G401 (cell line): ENCODE measurements at regions not wholly inside any gene's neighbourhood (a gene's known extent, or its start where the extent isn't known, plus 50 kb on each side); places are given as distances from the start of the nearest gene placed in this dataset.
A peak's percentile ranks its signal among the peaks of the same experiment; 100 is the strongest.
"Not testable (repeated sequence)": the region's sequence is repeated elsewhere in the genome, so short reads cannot be mapped to it uniquely, and the experiment has no call there.

ENCODE experiments used
- DNase-seq: peaks from one replicate; pipeline ENCODE4 v3.0.0-alpha.2; 2015; ENCODE audit warnings: low spot score
- in situ Hi-C: cut with HindIII; loops from 2 replicates; pipeline ENCODE4 v1.10.0; 2016; ENCODE audit warnings: low sequenced_read_pairs, mixed read lengths

DNA sequence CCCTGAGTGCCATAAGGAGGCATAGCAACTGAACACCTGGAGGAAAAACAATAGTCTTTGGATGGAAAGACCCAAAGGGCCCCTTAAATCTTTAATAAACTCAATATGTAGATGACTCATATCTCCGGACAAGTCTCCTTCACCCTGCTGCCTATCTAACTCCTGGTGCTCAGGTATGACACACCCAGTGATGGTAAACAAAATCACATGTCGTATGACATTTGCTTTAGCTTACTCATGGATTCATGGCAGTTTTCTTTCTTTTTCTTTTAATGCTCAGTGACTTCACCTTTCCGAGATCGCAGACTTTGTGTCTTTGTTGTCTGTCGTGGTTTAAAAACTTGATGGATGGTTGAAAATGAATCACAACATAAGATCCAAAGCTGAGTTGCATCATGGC lies 208.5 kb upstream of the PROX1 start:
- in situ Hi-C loops = no loop called here
- no peak for DNase-seq

DNA sequence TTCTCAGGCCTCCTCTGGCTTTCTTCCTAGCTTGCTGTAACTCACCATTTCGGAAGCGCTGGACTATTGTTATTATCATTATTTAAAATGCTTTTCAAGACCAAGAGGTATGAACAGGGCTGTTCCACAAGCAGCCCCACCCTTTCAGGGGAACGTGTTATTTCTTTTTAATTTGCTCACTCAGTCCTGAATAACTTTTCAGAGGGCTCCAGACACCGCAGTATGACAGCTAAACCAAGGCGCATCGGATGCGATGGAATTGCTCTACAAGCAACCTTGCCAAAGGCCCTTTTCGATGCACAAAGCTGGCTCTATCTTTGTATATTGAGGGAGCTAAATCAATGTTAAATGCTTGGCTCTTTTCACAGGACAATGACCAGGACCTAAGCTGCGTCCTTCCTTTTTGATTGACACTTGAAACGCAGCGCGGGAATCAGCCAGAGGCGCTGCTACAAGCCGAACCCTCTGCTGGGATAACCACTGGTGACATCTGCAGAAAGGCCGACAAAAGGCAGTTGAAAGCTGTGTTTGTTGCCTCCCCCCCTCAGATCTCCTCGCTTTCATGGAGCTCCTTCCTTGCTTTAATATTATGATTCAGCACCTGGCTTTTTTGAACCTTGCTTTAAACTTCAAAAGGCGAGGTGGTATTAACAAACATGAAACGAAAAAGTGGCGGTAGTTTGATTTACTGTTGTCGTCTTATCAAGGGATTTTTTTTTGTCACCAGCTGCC lies 204.7 kb upstream of the PROX1 start:
- in situ Hi-C loops = no loop called here

DNA sequence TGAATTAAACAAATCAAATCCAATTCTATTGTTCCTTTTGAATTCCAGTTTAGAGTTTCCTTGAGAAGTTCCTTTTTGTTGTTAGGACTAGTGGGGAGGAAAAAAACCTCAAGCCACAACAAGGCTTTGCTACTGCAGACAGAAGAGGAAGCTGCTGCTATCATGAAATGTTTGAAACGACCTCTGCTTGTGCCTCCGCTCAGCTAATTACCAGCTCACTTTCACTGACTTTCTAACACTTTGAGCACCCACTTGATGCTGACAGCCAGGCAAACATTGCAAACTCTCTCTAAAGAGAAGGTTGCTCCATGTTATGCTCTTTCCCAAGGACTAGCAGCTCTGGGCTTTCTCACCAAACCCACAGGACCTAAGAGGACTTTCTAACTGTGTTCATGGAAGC lies 203.9 kb upstream of the PROX1 start:
- in situ Hi-C loops = no loop called here
- DNase-seq = no peak

More for the DNA sequence above, 204.7 kb upstream of the PROX1 start:
- DNase-seq = no peak

DNA sequence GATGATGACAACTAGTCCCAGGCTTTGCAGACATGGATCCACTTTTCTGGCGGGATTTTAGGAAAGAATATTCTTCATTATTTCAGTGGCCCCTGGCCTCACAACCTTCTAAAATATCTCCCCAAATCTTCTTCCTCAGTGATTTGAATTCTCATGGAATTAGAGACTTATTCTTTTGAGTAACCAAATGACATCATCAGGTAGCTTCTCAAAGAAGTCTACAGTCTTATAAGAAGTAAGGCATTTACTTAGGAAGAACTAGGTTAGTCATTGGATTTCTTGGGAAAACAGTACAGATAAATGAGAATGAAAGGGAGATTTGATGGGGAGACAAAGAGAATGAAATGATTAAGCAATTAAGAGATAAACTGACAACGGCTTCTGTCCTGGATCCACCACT lies 201.1 kb upstream of the PROX1 start:
- in situ Hi-C loops = no loop called here
- DNase-seq = no peak

DNA sequence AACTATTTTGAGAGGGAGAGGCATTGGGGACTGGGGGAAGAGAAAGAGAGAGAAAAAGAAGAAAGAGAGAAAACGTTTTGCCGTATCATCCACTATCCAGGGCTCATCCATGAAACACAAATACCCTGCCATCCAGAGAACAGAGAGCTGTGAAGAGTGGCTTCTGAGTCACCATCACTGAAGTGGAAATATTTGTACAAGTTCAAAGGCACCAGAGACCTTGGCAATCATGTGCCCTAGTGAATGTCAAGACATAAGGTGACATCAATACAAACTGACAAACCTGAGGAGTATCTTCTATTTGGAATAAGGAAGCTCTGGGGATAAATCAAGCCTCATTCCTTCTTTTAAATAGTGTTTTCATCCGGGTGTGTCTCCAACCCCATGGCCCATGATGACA lies 197.2 kb upstream of the PROX1 start:
- in situ Hi-C loops = no loop called here
- no peak for DNase-seq

DNA sequence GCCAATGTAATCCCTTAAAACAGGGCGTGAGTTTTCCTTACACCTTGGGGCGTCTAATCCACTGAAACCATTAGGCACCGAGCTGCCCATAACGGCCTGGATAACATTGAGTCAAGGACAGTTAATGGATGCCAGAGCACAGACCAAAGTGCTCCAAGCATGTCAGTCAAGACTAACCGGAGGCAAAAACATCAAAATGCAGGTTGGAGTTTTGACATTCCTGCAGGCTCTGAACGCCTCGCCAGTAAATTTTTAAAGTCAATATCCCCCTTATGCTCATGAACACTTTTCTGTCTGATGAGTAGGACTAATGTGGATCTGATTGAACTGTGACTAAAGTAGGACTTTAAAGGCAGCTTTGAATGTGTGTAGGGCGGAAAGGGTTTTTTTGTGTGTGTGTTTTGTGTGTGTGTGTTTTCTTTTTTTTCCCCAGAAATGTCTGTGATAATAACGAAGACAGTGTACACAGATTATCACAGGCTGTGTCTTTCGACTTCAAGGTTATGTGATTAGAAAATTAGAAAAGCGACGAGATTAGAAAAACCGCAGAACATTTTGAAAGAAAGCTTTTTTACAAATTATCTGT lies 194.2 kb upstream of the PROX1 start:
- in situ Hi-C loops = no loop called here
- no peak for DNase-seq

DNA sequence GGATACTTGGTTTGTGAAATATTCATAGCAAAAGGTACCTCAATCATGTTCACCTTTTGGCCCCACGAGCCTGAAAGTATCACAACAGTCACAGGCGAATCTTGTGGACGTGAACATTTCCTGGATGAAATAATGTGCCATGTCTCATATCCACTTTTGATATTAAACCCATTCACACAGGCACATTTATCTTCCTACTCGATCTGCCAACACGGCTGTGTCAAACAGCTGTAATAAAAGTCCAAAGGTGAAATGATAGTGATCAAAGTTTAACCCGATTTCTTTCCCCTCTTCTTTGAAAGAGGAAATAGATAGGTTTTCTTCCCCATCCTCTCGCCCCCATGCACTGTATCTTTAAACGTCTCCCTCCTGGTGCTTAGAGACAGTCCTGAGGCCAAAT lies 191.2 kb upstream of the PROX1 start:
- no peak for DNase-seq
- in situ Hi-C loops = no loop called here

DNA sequence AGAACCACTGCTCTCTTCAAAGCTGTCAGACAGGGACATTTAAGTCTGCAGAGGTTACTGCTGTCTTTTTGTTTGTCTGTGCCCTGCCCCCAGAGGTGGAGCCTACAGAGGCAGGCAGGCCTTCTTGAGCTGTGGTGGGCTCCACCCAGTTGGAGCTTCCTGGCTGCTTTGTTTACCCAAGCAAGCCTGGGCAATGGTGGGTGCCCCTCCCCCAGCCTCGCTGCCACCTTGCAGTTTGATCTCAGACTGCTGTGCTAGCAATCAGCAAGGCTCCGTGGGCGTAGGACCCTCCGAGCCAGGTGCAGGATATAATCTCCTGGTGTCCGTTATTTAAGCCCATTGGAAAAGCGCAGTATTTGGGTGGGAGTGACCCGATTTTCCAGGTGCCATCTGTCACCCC lies 179.5 kb upstream of the PROX1 start:
- in situ Hi-C loops, DNase-seq: not testable (repeated sequence)

DNA sequence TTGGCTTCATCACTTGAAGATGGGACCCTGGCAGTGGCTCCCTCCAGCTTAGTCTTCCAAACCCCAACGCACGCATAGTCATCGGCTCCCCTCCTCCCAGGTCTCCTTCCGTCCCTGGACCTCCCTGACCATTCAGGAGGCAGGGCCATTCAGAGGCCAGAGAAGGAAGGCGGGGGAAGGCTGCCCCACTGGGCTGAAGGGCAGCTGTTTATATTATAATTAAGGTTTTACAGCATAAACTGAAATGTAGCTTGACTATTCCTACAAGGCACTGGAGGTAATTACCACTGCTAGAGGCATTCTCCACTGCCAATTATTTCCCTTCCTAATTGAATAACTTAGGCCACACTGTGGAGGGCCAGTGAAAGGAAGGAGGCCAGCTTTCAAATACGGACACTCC lies 170.6 kb upstream of the PROX1 start:
- in situ Hi-C loops = no loop called here
- no peak for DNase-seq

DNA sequence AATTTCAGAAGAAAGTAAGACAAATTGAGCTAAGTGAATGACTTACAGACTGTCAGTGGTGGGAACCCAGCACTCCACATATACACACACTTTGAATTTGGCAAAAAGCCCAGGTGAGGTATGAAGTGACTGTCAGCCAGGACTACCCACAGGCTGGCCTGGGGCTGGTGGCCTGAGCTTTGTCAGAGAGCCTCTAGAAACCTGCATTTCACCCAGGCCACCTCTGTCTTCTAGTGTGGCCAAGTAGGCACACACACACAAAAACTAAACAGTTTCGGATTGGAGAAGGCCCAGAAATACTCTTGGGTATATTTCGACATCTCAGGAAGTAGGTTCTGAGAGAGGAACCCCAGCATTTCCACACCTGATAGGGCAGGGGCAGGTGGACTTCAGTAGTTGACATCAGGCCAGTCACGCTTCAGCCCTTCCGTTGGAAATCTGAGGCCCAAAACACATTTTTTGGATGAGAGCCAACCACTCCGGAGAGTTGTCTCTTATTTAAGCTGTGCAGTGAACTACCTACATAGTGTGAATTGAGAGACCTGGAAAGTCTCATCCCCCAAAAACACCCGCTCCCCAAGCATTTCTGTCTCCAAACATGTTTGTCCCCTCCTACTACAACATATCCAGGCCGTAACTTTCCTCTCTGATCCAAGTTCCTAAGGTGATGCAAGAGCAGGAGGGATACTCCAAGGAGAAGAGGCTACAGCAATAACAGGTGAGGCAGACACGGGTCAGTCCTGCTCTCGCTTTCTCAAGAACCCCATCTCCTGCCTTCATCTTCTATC lies 167.2 kb upstream of the PROX1 start:
- in situ Hi-C loops = no loop called here
- peak; percentile 2 for DNase-seq

DNA sequence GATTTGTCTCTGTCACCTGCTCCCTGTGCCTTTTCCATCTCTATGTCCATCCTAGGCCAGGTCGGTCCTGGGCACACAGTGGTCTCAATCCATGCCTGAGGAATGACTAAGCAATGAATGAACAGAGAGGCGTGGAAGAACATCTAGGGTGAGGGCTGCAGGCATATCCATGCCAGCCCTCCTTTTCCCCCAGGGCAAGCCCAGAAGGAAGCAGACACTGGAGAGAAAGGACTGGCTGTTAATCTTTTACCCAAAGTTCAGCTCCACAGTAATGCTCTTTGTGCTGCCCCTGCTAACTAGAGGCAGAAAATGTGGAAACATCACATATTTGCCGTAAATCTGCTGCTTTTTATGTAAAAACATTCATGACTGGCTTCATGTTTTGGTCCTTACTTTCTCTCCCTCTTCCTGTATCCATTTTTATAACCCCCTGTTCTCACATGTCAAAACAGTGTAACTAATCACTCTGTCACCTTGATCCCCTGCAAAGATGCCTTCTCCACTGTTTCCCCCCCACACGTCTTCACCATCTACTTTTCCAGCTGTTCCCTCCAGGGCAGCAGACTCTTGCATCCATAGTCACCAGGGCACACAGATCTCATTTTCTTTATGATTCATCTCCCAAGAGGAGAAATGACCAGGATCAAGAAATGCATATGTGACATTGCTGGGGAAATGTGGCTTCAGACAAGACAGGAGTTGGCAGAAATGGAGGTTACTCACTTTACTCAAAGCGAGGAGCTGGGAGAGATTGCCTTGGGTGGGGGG lies 166.4 kb upstream of the PROX1 start:
- in situ Hi-C loops = no loop called here
- no peak for DNase-seq

DNA sequence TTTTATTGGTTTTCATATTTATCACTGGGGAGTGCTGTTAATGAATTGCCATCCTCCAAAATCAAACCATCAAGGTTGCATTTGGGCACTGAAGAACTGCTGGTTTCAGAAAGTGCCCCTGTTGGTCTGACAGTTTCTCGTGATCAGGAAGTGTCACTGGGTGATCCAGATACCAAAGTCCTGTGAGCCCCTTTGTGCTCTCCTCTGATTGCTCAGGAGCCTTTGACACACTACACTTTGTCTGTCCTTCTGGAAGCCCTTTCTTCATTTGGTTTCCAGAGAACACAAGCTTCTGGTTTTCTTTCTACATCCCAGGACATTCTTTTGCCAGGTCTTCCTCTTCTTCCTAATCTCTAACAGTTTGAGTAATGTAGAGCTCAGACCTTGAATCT lies 165.8 kb upstream of the PROX1 start:
- no peak for DNase-seq
- in situ Hi-C loops = no loop called here

DNA sequence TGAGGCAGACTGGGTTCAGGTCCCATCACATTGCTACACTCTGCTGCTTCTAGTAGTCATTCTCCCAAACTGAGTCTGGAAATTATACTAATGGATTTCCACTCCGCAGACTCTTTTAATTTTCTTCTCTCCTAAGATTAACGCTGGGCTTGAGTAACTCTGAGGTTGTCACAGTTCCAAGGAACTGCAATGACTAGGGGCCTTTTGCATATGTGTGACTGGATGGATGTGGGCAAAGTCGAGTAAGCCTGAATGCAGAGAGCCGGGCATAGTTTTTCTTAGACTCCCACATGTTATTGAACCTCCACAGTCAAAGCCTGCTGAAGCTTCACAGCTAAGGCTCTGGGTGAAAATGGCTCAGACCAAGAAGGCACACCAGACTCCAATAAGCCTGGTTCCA lies 160.9 kb upstream of the PROX1 start:
- DNase-seq = no peak
- in situ Hi-C loops = no loop called here

DNA sequence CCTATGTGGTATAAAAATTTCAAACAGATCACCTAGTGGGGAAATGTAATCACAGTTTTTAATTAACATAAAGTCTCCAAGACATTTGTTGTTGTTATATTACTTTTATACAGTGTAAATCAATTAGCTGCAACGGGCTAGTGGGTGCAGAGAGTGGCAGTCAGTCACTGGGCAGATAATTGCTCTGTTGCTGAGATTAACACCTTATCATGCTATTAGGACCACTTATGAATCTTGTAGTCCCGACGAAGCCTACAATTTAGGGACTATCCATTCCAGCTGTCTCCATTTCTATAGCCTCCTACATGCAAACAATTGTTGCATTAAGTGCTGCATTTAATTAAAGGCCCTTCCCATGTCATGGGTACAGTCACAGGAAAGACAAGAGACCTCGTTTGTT lies 158.9 kb upstream of the PROX1 start:
- in situ Hi-C loops = no loop called here
- DNase-seq = no peak

DNA sequence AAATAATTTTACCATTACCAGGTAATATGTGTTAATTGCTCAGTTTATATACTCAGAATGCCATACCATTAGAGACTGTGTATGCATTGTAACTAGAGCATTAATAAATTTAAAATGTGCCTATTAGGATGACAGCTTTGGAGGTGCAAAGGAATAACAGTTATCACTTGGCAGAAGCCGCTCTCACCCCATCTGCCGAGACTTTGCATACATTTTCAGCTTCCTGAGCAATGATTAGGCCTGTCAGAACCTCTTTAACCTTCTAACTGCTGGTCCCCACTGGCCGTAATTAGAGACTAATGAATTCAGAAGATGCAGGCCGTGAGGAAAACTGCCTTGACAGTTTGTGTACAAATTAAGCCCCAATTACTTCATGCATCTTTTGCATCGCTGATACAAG lies 158.0 kb upstream of the PROX1 start:
- DNase-seq = peak; percentile 57
- in situ Hi-C loops = no loop called here

DNA sequence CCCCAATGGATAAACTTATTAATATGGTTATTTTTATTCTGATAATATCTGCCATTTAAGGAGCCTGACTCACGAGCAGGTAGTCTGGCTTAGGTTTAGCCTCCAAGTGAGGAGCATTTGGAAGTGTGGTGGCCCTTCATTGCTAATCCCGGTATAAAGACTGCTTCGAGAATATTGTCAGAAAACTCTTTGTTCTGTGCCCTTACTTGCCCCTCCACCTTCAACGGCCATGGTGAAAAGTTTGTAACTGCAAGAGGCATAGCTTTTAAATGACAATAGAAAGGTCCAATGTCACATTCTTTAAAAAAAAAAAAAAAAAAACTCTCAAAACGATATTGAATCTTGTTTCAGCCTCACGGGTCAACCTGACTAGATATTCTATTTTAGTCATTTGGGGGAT lies 157.4 kb upstream of the PROX1 start:
- in situ Hi-C loops = no loop called here
- no peak for DNase-seq

DNA sequence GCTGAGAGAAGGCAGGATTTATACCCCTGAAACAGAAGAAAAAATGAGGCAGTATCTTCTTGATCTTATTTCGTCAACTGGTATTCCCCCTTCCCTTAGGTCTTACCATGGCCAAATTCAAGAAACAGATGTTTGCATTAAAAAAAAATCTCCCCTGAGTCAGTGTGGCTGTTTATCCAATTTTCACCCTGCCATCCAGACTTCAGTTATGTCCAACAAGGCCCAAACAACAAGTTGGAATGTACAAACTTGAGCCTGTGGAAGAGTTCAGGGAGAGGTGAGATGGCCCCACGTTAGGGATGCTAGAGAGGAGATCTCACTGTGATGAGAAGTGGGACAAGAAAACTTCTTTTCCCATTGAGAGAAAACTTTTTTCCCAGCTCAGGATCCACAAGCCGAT lies 147.2 kb upstream of the PROX1 start:
- DNase-seq = no peak
- in situ Hi-C loops = no loop called here

DNA sequence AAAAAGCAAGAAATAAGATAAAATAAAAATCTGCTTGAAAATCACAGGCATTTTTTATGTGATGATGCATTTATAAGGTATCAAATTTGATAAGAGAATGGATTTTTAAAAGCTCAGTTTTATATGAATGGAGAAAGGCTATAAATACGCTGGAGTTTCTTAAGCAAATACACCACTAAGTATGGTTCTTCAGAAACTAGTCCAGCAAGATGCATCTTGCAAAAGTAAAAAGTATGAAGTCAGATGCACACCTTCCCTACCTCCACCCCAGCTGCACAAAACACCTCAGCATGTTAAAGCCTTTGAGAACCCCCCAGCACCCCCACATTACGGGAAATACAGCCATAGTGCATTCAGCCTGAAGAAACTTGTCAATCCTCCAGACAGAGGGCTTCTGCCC lies 143.1 kb upstream of the PROX1 start:
- DNase-seq = no peak
- in situ Hi-C loops = no loop called here

DNA sequence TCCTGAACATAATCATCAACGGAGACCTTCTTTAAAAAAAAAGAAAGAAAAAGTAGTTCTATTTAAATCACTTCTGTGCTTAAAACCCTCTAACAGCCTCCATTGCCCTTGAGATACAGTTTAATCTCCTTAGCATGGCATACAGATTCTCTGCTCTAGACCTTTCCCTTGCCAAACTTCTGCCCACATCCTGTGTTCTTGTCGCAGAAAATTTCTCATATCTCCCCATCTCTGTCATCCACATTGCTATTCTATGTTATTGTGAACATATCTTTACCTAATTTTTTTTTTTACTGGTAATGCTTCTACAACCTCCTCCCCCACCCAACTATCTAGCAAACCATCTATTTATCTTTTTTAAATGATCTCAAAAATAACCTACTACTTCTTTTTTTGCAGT lies 135.7 kb upstream of the PROX1 start:
- in situ Hi-C loops = no loop called here
- no peak for DNase-seq

DNA sequence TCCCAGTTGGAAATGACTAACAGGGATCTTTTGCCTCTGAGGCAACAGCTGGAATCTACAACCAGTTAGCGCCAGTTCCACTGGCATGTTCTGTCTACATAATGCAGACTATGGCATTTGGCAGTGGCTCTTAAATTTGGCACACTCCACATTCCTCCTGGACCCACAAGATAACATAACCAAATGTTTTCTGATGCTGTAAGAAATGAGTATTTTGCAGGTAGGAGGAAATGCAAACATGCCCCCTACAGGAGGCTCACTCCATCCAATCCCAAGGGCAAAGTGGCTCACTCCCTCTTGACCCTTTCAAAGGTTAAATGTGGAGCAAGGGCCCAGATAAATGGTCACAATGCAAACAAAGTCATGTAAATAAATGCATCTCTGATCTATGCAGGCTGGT lies 129.2 kb upstream of the PROX1 start:
- peak; percentile 53 for DNase-seq
- in situ Hi-C loops = no loop called here
